Stimulated activated CD4-positive, alpha-beta T cell treated with anti-CD3 and anti-CD28 coated beads, Interleukin-4, amount 100 ng/mL, for 24 hours (primary cell): ENCODE measurements at regions not wholly inside any gene's neighbourhood (a gene's known extent, or its start where the extent isn't known, plus 50 kb on each side); places are given as distances from the start of the nearest gene placed in this dataset.

ENCODE experiments used
- DNase-seq: peaks from one replicate; pipeline ENCODE4 v3.0.0-alpha.2; 2020

- DNase-seq = no peak
Observed at GRCh38 chr3:176526225-176526624, 671.1 kb downstream of the TBL1XR1 start.

GRCh38 chr3:176523114-176523513 lies 674.2 kb downstream of the TBL1XR1 start:
- DNase-seq = no peak

GRCh38 chr3:176522436-176522835 lies 674.8 kb downstream of the TBL1XR1 start:
- no peak for DNase-seq

- DNase-seq = no peak
Observed at GRCh38 chr3:176521531-176522175, 675.6 kb downstream of the TBL1XR1 start.

GRCh38 chr3:176514297-176514696 lies 683.0 kb downstream of the TBL1XR1 start:
- DNase-seq = peak; percentile 13

GRCh38 chr3:176513604-176514003 lies 683.7 kb downstream of the TBL1XR1 start:
- no peak for DNase-seq

GRCh38 chr3:176512037-176512436 lies 685.2 kb downstream of the TBL1XR1 start:
- no peak for DNase-seq

- DNase-seq = no peak
Observed at GRCh38 chr3:176510097-176510496, 687.2 kb downstream of the TBL1XR1 start.

- no peak for DNase-seq
Observed at GRCh38 chr3:176505878-176506621, 691.2 kb downstream of the TBL1XR1 start.

- no peak for DNase-seq
Observed at GRCh38 chr3:176491084-176491483, 706.2 kb downstream of the TBL1XR1 start.

GRCh38 chr3:176490357-176490756 lies 706.9 kb downstream of the TBL1XR1 start:
- no peak for DNase-seq

GRCh38 chr3:176479248-176479647 lies 718.0 kb downstream of the TBL1XR1 start:
- DNase-seq = no peak

GRCh38 chr3:176469694-176470205 lies 727.5 kb downstream of the TBL1XR1 start:
- no peak for DNase-seq

GRCh38 chr3:176463610-176464009 lies 733.7 kb downstream of the TBL1XR1 start:
- no peak for DNase-seq

- DNase-seq = no peak
Observed at GRCh38 chr3:176447369-176447768, 749.9 kb downstream of the TBL1XR1 start.

GRCh38 chr3:176442326-176442725 lies 755.0 kb downstream of the TBL1XR1 start:
- DNase-seq = no peak

GRCh38 chr3:176439729-176440128 lies 757.6 kb downstream of the TBL1XR1 start:
- DNase-seq = no peak

- DNase-seq = no peak
Observed at GRCh38 chr3:176431991-176432390, 765.3 kb downstream of the TBL1XR1 start.

GRCh38 chr3:176431038-176431418 lies 766.3 kb downstream of the TBL1XR1 start:
- no peak for DNase-seq

- no peak for DNase-seq
Observed at GRCh38 chr3:176430244-176431037, 766.8 kb downstream of the TBL1XR1 start.

GRCh38 chr3:176428552-176428951 lies 768.7 kb downstream of the TBL1XR1 start:
- DNase-seq = no peak

GRCh38 chr3:176426371-176426770 lies 770.9 kb downstream of the TBL1XR1 start:
- no peak for DNase-seq

GRCh38 chr3:176416870-176417269 lies 780.4 kb downstream of the TBL1XR1 start:
- DNase-seq = no peak
